Thoracic aorta (tissue), 2 donors: ENCODE measurements at regions not wholly inside any gene's neighbourhood (a gene's known extent, or its start where the extent isn't known, plus 50 kb on each side); places are given as distances from the start of the nearest gene placed in this dataset.

Source experiments
- ATAC-seq: fragments of 150-250 bp; one replicate; pipeline ENCODE4 v1.8.0; 2017; ENCODE audit warnings: low read depth; ENCODE audit not compliant: insufficient number of reproducible peaks, low FRiP score
- DNase-seq: peaks from one replicate; pipeline ENCODE4 v3.0.0-alpha.2; 2020; ENCODE audit warnings: low spot score
- H3K27ac ChIP-seq, 2 donors: fragments of 200-600 bp; sonication (generic); 1 replicate in 1 of 2; 2 replicates in 1 of 2; pipeline ENCODE4 v1.5.1; 2016; ENCODE audit warnings: mild to moderate bottlenecking in 2 of 2, moderate library complexity in 2 of 2
- H3K27me3 ChIP-seq: fragments of 200-600 bp; sonication (generic); replicated peaks from 2 replicates; pipeline ENCODE4 v1.6.0; 2016; ENCODE audit warnings: mild to moderate bottlenecking; ENCODE audit not compliant: insufficient read depth
- H3K36me3 ChIP-seq: fragments of 200-600 bp; sonication (generic); one replicate; pipeline ENCODE4 v1.5.1; 2016
- H3K4me1 ChIP-seq, 2 donors: fragments of 200-600 bp; sonication (generic); 1 replicate in 1 of 2; 2 replicates in 1 of 2; pipeline versions ENCODE4 v1.5.1 to v1.6.0; 2016; ENCODE audit warnings: low read depth in 2 of 2, mild to moderate bottlenecking in 1 of 2; ENCODE audit not compliant: control insufficient read depth in 1 of 2
- H3K4me3 ChIP-seq: fragments of 200-600 bp; sonication (generic); 2 replicates; pipeline ENCODE4 v1.5.1; 2016; ENCODE audit warnings: mild to moderate bottlenecking
- H3K9me3 ChIP-seq: fragments of 200-600 bp; sonication (generic); 2 replicates; pipeline ENCODE4 v1.5.1; 2016
- TF ChIP-seq, protein P1 (sequence below): fragments of 200-600 bp; sonication (generic); IDR thresholded peaks from one replicate; pipeline ENCODE4 v1.5.1; 2019; ENCODE audit warnings: antibody characterized with exemption

DNA sequence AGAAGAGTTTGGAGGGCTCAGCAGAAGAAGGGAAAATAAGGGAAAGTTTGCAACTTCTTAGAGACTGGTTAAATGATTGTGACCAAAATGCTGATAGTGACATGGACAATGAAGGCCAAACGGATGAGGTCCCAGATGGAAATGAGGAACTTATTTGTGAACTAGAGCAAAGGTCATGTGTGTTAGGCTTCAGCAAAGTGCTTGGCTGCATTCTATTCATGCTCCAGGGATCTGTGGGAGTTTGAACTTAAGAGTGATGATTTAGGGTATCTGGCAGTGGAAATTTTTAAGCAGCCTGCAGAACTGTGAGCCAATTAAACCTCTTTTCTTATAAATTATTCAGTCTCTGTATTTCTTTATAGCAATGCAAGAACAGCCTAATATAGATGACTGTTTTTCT lies 88.9 kb upstream of the ARHGAP5 start:
- Histone ChIP-seq H3K36me3 (no peaks in the 10 kb centered on the region), H3K4me1 (no peaks in the 10 kb centered on the region), H3K9me3 (no peaks in the 10 kb centered on the region), H3K4me3 (no peak overlapping the region), H3K27ac (no peak overlapping the region), H3K27me3 (no peaks in the 10 kb centered on the region)
- TF ChIP-seq, protein P1, sequence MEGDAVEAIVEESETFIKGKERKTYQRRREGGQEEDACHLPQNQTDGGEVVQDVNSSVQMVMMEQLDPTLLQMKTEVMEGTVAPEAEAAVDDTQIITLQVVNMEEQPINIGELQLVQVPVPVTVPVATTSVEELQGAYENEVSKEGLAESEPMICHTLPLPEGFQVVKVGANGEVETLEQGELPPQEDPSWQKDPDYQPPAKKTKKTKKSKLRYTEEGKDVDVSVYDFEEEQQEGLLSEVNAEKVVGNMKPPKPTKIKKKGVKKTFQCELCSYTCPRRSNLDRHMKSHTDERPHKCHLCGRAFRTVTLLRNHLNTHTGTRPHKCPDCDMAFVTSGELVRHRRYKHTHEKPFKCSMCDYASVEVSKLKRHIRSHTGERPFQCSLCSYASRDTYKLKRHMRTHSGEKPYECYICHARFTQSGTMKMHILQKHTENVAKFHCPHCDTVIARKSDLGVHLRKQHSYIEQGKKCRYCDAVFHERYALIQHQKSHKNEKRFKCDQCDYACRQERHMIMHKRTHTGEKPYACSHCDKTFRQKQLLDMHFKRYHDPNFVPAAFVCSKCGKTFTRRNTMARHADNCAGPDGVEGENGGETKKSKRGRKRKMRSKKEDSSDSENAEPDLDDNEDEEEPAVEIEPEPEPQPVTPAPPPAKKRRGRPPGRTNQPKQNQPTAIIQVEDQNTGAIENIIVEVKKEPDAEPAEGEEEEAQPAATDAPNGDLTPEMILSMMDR: no peak
- ATAC-seq: no peak
- DNase-seq: no peak

DNA sequence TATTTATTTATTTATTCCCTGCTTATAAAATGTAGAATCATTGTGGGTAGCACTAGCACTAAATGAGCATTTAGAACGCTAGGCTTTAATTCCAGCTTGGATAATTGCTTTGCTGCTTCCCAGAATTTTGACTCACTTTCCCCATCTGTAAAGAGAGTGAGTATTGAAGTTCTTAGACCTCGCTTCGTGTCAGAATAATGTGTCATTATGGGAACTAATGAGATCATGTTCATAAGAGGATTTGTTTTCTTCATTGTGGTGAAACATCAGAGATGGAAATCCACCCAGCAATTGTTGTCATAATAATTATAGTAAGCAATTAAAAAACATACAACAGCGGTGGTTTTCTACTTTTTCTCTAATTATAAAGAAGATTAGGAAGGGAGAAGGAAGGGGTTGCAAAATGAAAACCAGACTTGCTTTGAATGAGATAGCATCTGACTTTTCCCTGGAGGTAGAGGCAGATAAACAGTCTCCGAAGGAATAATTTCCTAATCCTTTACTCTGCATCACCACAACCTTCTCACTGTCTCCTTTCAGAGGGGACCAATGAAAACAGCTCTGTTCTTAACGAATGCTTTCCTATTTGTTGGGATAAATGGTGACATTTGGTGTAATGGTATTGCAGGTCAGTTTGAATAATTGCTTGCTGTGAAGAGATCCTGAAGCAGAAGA lies 86.8 kb upstream of the ARHGAP5 start:
- Histone ChIP-seq H3K4me1 (no peaks in the 10 kb centered on the region), H3K27me3 (no peaks in the 10 kb centered on the region), H3K9me3 (no peaks in the 10 kb centered on the region), H3K4me3 (no peak overlapping the region), H3K27ac (no peak overlapping the region), H3K36me3 (no peaks in the 10 kb centered on the region)
- TF ChIP-seq, protein P1: no peak
- DNase-seq (no peak), ATAC-seq (no peak)

DNA sequence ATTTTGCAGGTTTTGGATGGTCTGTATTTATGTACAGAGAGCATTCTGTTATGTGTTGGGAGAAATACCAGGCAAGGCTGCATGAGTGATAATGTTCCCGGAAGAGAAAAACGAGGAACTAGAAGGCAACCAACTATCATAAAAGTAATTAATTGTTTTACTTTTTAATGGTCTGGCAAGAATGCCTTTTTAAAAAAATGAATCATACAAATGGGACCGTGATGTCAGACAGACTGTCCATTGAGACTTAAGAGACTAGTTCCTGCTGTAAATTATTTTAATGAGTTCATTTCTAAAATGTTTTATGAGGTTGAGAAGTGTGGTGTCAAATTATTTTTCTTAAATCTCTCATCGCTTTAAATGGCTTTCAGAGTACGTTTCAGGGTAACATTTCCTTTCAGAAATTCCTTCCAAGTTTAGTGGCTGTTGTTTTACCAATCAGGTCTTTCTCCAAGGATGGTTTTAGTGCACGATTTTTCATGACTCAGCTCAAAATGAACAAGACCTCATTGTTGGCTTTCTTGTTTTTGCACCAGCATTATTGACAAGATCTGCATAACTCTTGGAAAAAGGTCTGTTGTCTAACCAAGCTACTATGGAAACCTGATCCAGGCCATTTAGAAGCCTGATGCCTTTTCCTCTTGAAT lies 86.1 kb upstream of the ARHGAP5 start:
- H3K4me3 ChIP-seq: no peak overlapping the region
- TF ChIP-seq, protein P1: no peak
- no peaks in the 10 kb centered on the region for H3K9me3 ChIP-seq
- H3K27me3 ChIP-seq: no peaks in the 10 kb centered on the region
- H3K36me3 ChIP-seq: no peaks in the 10 kb centered on the region
- H3K27ac ChIP-seq: no peak overlapping the region
- no peak for DNase-seq
- no peaks in the 10 kb centered on the region for H3K4me1 ChIP-seq
- no peak for ATAC-seq

DNA sequence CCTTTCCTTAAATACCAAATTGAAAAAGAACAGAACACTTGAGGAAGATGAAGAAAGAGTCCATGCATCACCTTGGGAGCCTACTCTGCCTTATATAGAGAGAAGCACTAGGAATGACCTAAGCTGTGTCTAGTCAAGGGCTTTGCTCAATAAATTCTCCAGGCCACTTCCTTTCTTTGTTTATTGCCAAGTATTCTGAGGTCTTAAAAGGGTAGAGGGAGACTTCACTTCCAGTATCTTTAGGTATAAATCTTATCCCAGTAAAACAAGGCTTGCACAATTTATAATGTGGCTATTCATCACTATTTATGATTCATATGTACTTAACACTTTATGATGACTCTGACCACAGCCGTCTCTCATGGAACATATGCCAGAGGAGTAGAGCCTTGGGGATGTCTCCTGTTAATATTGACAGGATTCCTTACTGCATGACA lies 85.1 kb upstream of the ARHGAP5 start:
- Histone ChIP-seq H3K4me1 (no peaks in the 10 kb centered on the region), H3K9me3 (no peaks in the 10 kb centered on the region), H3K27me3 (no peaks in the 10 kb centered on the region), H3K4me3 (no peak overlapping the region), H3K27ac (no peak overlapping the region), H3K36me3 (no peaks in the 10 kb centered on the region)
- ATAC-seq: no peak
- no peak for DNase-seq
- TF ChIP-seq, protein P1: no peak

DNA sequence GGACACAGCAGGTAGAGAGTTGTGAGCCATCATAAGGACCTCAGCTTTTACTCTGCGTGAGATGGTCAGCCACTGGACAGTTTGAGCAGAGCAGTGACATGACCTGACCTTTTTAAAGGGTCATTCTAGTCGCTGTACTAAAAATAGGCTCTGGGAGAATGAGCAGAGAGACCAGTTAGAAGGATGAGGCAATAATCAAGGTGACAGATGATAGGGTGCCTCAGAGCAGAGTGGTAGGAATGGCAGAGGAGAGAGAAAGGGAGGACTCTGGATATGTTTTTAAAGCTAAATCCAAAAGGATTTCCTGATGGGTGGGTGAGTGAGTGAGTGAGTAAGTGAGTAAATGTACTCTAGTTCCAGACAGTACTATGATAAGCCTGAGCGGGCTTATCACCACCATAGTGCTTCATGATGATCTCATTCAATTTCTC lies 83.6 kb upstream of the ARHGAP5 start:
- TF ChIP-seq, protein P1: no peak
- H3K4me3 ChIP-seq: no peak overlapping the region
- ATAC-seq: no peak
- no peaks in the 10 kb centered on the region for H3K36me3 ChIP-seq
- H3K27ac ChIP-seq: no peak overlapping the region
- H3K9me3 ChIP-seq: no peaks in the 10 kb centered on the region
- H3K27me3 ChIP-seq: no peaks in the 10 kb centered on the region
- no peak for DNase-seq
- H3K4me1 ChIP-seq: no peaks in the 10 kb centered on the region
